Activated T-helper 1 cell treated with Interleukin-2 at 50 U/mL for 16 hours (primary cell): ENCODE measurements at regions not wholly inside any gene's neighbourhood (a gene's known extent, or its start where the extent isn't known, plus 50 kb on each side); places are given as distances from the start of the nearest gene placed in this dataset.

Experiments
- DNase-seq: peaks from one replicate; pipeline ENCODE4 v3.0.0-alpha.2; 2020; ENCODE audit warnings: low read depth

GRCh38 chr18:67232406-67232805 is 284.1 kb downstream of the DSEL start:
- no peak for DNase-seq

DNA sequence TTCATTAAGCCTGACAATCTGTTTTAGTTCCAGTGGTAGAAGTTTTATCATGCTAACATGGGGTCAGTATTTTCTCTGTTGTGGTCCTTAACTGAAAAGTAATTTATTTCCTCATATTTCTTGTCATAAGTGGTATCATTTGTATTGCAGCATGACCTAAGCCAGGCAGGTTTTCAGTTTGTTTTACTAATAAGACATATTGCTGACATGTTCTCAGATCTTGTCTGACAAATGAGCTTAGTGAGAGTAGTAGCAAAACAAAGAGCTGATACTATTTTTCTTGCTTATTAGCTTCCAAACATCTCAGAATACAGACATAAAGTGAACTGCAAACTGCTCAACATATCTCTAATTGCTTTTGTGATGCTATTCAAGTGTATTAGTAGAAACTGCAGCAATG is 293.6 kb downstream of the DSEL start:
- no peak for DNase-seq

DNA sequence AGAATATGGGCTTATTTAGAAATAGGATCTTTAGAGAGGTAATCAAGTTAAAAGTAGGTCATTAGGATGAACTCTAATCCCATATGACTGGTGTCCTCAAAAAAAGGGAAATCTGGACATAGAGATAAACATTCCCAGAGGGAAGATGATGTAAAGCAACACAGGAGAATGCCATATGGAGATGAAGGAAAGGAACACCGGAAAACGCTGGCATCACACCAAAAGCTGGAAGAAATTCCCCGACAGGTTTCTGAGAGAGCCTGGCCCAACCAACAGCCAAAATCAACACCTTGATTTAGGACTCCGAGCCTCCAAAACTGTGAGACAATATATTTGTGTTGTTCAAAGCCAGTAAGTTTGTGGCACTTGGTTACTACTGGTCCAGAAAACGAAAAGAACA is 296.7 kb downstream of the DSEL start:
- no peak for DNase-seq

GRCh38 chr18:67218556-67218955 is 298.0 kb downstream of the DSEL start:
- DNase-seq, result no peak

- DNase-seq, result peak; percentile 20
Observed at GRCh38 chr18:67217551-67218166, 298.9 kb downstream of the DSEL start.

DNA sequence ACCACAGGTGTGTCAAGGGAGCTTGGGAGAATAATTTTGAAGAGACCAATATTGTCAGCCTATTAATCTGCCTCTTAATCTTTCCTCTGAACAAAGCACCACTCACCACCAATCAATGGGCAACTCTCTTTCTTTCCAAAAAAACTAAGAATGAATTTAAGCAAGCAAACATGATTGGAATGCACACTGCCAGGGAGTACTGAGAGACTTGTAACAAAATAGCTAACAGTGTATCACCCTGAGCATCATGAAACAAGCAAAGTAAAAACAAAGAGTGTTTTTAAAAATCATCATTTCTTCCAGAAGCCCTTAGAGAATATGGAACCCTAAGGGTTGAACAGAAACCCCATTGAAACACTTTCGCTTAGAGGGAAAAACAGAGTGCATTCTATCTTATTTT is 299.7 kb downstream of the DSEL start:
- DNase-seq, result no peak

GRCh38 chr18:67215686-67216085 is 300.8 kb downstream of the DSEL start:
- DNase-seq, result no peak

DNA sequence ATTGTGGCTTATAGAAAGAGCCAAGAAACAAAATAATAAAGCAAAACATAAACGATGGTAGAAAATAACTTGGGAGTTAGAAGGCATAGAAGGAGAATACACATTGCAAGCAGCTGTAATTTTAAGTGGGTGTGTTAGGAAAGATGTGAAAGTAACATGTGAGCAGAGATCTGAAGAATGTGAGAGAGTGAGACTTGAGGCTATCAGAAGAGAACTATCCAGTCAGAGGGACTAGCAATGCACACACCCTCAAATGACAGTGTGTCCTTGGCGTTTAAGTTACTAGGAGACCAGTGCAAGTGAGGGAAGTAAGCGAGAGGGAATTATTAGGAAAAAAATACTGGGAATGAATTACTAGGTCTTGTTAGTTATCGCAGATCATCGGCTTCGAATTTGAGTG is 304.9 kb downstream of the DSEL start:
- no peak for DNase-seq

DNA sequence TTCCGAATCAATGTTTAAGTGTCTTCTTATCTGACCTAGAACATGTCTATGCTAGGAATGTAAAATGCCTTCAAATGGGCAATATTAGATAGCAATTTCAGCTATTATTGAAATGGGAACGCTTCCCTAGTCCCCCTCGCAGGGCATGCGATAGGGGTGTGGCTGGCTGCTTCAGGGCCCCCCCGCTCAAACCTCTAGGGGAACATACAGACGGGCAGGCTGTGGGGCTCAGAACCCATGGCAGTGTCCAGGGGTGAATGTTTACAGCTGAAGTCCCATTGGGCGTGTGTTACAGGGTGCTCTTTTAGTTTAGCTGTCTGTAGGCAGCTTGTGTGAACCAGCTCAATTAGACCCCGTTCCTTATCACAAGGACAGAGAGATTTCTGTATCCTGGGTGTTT is 315.9 kb downstream of the DSEL start:
- no peak for DNase-seq

- no peak for DNase-seq
Observed at GRCh38 chr18:67199993-67200617, 316.4 kb downstream of the DSEL start.

- no peak for DNase-seq
Observed at GRCh38 chr18:67194886-67195285, 321.6 kb downstream of the DSEL start.

GRCh38 chr18:67192535-67192934 is 324.0 kb downstream of the DSEL start:
- DNase-seq, result no peak

GRCh38 chr18:67183398-67183797 is 333.1 kb downstream of the DSEL start:
- no peak for DNase-seq

DNA sequence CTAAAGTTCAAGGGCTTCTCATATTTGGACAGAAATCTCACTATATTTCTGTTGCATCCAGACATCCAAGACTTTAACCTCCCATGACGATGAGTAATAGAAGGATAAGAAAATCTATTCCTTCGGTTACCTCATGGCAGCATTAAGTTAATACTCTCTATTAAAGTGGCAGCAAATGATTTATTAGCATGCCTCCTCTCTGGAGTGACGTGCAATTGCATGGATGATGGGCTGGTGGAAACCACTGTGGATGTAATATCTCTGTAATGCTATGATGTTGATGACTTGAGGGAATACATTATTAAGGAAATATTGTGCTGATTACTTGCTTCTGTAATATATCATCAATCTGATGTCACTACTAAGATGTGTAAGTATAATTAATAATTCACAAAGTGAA is 336.8 kb downstream of the DSEL start:
- no peak for DNase-seq

DNA sequence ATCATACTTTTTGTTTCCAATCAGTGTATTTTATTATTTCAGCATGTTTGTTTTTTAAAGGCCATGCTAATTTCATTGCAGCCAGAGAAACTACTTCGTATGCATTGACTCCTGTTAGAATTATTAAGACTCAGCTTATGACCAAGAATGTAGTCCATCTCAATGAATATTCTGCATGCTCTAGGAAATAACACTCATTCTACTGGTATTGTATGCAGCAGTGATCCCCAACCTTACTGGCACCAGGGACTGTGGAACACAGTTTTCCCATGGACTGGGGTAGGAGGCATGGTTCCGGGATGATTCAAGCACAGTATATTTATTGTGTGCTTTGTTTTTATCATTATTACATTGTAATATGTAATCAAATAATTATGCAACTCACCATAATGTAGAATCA is 356.9 kb downstream of the DSEL start:
- DNase-seq, result no peak

DNA sequence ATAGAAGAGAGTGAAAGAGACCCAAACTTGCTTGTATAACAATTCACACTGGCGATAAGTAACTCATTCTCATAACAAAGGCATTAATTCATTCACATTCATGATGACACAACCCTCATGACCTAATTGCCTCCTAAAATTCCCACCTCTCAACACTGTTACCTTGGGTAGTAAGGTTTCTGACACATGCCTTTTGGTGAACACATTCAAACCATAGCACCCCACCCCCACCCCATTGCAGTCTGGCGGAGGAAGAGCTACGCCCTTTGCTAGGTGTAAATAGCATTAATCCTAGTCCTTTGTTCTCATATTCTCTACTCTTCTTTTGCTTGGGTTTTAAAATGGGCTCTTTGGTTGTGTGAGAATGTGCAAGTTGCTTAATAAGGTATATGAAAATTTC is 361.5 kb downstream of the DSEL start:
- DNase-seq, result no peak

GRCh38 chr18:67151366-67151765 is 365.2 kb downstream of the DSEL start:
- DNase-seq, result no peak

- no peak for DNase-seq
Observed at GRCh38 chr18:67145586-67146292, 370.8 kb downstream of the DSEL start.

- DNase-seq, result no peak
Observed at GRCh38 chr18:67144329-67144728, 372.2 kb downstream of the DSEL start.

DNA sequence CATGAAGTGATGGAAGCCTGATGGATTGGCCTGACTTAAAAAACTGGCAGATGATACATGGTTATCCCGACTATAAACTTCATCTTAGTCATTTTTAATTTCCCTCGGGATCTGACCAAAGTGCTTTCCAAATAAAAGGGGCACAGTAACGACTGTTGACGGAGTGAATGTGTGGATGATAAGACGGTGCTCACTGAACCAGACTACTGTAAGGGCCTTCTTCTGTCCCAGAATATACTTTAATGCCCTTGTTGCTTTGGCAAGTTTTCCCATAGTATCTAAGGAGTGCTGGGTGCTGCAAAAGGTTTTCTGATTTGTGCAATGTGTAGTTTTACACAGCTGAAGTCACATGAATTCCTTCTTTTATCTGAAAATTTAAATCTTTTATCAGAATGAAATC is 373.5 kb downstream of the DSEL start:
- DNase-seq, result no peak

DNA sequence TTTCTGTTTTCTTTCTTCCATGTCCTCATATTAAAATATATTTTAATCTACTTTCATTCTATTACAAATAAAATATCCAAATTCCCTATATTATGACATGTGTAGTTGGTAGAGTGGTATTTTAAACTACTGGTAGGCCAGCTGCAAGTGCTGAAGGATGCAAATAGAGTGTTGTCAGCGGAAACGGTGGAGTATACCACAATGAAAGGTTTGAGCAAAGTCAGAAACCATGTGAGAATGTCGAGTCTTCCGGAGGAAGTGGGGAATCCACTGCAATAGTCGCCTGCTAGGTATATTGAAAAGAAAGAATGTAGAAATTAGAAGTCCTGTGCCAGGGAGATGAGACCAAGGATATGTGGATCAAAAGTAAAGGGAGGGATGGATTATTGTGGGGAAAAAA is 373.9 kb downstream of the DSEL start:
- DNase-seq, result no peak

- DNase-seq, result no peak
Observed at GRCh38 chr18:67140495-67140894, 376.0 kb downstream of the DSEL start.

GRCh38 chr18:67139899-67140298 is 376.6 kb downstream of the DSEL start:
- DNase-seq, result no peak

DNA sequence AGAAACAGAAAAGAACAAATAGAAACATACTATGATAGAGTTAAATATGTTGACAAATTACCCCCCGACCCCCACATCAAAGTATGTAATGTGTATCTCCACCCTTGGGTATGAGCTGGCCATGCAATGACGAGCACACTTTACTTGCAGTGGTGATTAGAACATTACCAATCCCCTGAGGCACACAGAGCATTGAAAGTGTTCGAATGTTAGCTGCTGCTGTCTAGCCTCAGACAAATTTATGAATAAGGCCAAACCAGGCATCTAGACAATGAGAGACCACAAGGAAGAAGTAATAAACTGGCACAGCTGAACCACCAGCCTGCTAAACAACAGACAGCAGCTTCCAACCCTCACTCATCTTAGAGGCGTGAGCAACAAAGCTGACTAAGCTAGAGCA is 380.5 kb downstream of the DSEL start:
- no peak for DNase-seq
